Osteocyte (in vitro differentiated cells): ENCODE measurements at regions not wholly inside any gene's neighbourhood (a gene's known extent, or its start where the extent isn't known, plus 50 kb on each side); places are given as distances from the start of the nearest gene placed in this dataset.
"Not testable (repeated sequence)": the region's sequence is repeated elsewhere in the genome, so short reads cannot be mapped to it uniquely, and the experiment has no call there.

ENCODE experiments used
- DNase-seq: peaks from one replicate; pipeline ENCODE4 v3.0.0; 2021; ENCODE audit warnings: mixed read lengths; ENCODE audit not compliant: unreplicated experiment; ENCODE audit errors: extremely low spot score
- H3K27ac Mint-ChIP-seq: one replicate; pipeline ENCODE4 v1.8.0; 2021; ENCODE audit warnings: mild to moderate bottlenecking, mixed read lengths; ENCODE audit not compliant: unreplicated experiment
- H3K27me3 Mint-ChIP-seq: one replicate; pipeline ENCODE4 v1.8.0; 2021; ENCODE audit warnings: mixed read lengths; ENCODE audit not compliant: unreplicated experiment
- H3K36me3 Mint-ChIP-seq: one replicate; pipeline ENCODE4 v1.8.0; 2021; ENCODE audit warnings: mixed read lengths; ENCODE audit not compliant: unreplicated experiment
- H3K4me1 Mint-ChIP-seq: one replicate; pipeline ENCODE4 v1.8.0; 2021; ENCODE audit warnings: mixed read lengths; ENCODE audit not compliant: unreplicated experiment
- H3K4me3 Mint-ChIP-seq: one replicate; pipeline ENCODE4 v1.8.0; 2021; ENCODE audit warnings: mild to moderate bottlenecking, moderate library complexity, mixed read lengths; ENCODE audit not compliant: unreplicated experiment
- H3K9me3 Mint-ChIP-seq: one replicate; pipeline ENCODE4 v1.8.0; 2021; ENCODE audit warnings: mixed read lengths; ENCODE audit not compliant: unreplicated experiment
- TF ChIP-seq, protein P1 (sequence below): fragments of 200-600 bp; sonication (generic); IDR thresholded peaks from 2 replicates; pipeline ENCODE4 v1.5.0; 2021; ENCODE audit warnings: antibody characterized with exemption, mild to moderate bottlenecking, moderate library complexity

DNA sequence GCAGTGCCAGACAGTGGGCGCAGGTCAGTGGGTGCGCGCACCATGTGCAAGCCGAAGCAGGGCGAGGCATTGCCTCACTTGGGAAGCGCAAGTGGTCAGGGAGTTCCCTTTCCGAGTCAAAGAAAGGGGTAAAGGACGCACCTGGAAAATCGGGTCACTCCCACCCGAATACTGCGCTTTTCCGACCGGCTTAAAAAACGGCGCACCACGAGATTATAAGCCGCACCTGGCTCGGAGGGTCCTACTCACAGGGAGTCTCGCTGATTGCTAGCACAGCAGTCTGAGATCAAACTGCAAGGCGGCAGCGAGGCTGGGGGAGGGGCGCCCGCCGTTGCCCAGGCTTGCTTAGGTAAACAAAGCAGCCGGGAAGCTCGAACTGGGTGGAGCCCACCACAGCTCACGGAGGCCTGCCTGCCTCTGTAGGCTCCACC lies 77.9 kb downstream of the NR4A2 start:
- not testable (repeated sequence) for H3K9me3 Mint-ChIP-seq, H3K27me3 Mint-ChIP-seq, DNase-seq, H3K36me3 Mint-ChIP-seq, H3K4me1 Mint-ChIP-seq
- H3K4me3 Mint-ChIP-seq: peak overlapping the region; percentile 80
- peak overlapping the region; percentile 14 for H3K27ac Mint-ChIP-seq

DNA sequence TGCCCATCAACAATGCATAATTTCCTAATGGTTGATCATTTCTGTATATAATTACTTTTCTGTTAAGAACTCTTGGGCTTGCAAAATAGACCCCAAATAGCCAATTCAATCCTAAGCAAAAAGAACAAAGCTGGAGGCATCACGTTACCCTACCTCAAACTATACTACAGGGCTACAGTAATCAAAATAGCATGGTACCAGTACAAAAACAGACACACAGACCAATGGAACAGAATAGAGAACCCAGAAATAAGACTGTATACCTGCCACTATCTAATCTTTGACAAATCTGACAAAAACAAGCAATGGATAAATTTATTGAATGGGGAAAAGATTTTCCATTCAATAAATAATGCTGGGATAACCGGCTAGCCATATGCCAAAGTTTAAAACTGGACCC lies 78.8 kb downstream of the NR4A2 start:
- Mint-ChIP-seq H3K9me3 (no peaks in the 10 kb centered on the region), H3K27me3 (peaks cover 6% of the 10 kb centered on the region), H3K4me3 (peak overlapping the region; percentile 80), H3K36me3 (no peaks in the 10 kb centered on the region), H3K4me1 (peaks cover 5% of the 10 kb centered on the region), H3K27ac (no peak overlapping the region)
- DNase-seq: no peak
- TF ChIP-seq, protein P1, sequence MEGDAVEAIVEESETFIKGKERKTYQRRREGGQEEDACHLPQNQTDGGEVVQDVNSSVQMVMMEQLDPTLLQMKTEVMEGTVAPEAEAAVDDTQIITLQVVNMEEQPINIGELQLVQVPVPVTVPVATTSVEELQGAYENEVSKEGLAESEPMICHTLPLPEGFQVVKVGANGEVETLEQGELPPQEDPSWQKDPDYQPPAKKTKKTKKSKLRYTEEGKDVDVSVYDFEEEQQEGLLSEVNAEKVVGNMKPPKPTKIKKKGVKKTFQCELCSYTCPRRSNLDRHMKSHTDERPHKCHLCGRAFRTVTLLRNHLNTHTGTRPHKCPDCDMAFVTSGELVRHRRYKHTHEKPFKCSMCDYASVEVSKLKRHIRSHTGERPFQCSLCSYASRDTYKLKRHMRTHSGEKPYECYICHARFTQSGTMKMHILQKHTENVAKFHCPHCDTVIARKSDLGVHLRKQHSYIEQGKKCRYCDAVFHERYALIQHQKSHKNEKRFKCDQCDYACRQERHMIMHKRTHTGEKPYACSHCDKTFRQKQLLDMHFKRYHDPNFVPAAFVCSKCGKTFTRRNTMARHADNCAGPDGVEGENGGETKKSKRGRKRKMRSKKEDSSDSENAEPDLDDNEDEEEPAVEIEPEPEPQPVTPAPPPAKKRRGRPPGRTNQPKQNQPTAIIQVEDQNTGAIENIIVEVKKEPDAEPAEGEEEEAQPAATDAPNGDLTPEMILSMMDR: no peak

DNA sequence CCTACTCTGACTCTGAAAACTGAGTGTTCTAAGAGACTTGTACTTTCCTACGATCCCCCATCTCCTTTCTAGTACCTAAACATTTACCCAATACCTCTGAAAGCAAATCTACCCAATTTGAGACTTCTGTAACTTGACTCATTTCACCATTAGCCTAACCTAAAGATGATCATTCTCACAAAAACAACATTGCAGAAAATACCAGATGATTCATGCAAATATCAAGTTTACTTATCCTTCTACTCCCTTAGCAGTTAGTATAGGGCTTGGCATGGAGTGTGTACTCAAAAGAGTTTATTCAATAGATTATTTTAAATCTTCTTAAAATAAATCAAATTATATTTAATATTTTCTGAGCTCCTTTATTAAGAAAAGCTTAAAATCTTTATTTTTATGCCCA lies 89.6 kb downstream of the NR4A2 start:
- DNase-seq: no peak
- Mint-ChIP-seq H3K27ac (no peak overlapping the region), H3K27me3 (no peaks in the 10 kb centered on the region), H3K4me1 (no peaks in the 10 kb centered on the region), H3K36me3 (no peaks in the 10 kb centered on the region), H3K4me3 (no peak overlapping the region), H3K9me3 (no peaks in the 10 kb centered on the region)
- TF ChIP-seq, protein P1: no peak

- no peaks in the 10 kb centered on the region for H3K4me1 Mint-ChIP-seq
- TF ChIP-seq, protein P1: no peak
- DNase-seq: no peak
- H3K27me3 Mint-ChIP-seq: no peaks in the 10 kb centered on the region
- H3K9me3 Mint-ChIP-seq: no peaks in the 10 kb centered on the region
- no peak overlapping the region for H3K4me3 Mint-ChIP-seq
- H3K27ac Mint-ChIP-seq: no peak overlapping the region
- H3K36me3 Mint-ChIP-seq: no peaks in the 10 kb centered on the region
Observed at GRCh38 chr2:156237558-156237957, 95.0 kb downstream of the NR4A2 start.

DNA sequence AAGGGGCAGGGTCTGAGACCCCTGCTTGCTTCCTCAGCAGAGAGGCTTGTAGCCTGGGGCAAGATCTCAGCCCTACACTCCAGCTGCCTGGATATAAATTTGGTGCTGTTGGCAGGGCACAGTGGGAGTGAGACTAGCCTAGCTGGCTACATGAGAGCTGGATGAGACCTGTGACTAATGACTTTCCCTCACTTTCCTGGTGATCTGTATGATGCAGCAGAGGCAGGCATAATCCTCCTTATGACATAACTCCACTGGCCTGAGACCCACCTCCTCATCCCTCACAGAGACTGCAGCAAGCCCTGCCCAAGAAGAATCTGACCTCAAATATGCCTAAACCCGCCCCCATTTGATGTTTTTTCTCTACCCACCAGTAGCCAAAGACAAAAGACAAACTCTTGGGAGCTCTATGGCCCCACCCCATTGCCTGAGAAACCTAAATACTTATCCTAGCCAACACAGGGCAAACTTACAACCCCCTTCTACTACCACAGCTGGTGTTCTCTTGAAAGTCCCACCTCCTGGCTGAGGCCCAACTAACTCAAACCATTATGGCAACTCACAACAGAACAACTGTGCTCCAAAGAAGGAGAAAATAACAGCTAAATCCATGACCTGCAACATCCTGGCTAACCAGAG lies 102.7 kb downstream of the NR4A2 start:
- Mint-ChIP-seq H3K27ac (no peak overlapping the region), H3K9me3 (peaks cover 13% of the 10 kb centered on the region), H3K4me1 (no peaks in the 10 kb centered on the region), H3K36me3 (no peaks in the 10 kb centered on the region), H3K27me3 (peaks cover 2% of the 10 kb centered on the region), H3K4me3 (no peak overlapping the region)
- TF ChIP-seq, protein P1: no peak
- DNase-seq: no peak

- H3K4me1 Mint-ChIP-seq, H3K27ac Mint-ChIP-seq, H3K4me3 Mint-ChIP-seq, H3K27me3 Mint-ChIP-seq, DNase-seq, H3K36me3 Mint-ChIP-seq: not testable (repeated sequence)
- H3K9me3 Mint-ChIP-seq: peaks cover 32% of the 10 kb centered on the region
Observed at GRCh38 chr2:156223328-156223727, 109.2 kb downstream of the NR4A2 start.
